ENCODE measurements at regions not wholly inside any gene's neighbourhood (a gene's known extent, or its start where the extent isn't known, plus 50 kb on each side); places are given as distances from the start of the nearest gene placed in this dataset.

DNA sequence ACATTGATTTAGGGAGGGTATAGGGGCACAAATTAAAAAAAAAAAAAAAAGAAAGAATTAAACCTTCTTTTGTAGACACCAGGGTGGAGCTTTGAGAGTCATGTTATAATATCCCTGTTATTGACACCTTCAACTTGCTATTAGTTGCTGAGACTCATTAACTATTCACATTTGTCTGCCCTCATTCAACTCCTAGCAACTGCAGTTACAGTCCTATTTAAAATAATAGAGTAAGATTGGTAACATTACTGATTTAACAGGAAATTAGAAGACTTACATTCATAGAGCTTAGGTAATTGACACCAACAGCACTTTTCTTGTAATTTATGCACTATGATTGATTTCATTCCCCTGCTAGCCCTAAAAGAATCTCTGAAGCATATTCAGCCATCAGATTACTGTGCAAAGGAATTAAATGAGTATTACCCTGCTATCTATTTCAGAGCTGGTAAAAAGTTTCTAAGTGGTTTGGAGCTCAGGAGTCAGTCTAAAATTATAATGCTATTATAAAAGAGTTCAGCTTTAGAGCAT is 148.8 kb upstream of the TBL1XR1 start:
- H3K4me1 Mint-ChIP-seq (ENCODE audit: unreplicated experiment) = peaks cover 86% of the 10 kb centered on the region
- TF ChIP-seq, protein P1, sequence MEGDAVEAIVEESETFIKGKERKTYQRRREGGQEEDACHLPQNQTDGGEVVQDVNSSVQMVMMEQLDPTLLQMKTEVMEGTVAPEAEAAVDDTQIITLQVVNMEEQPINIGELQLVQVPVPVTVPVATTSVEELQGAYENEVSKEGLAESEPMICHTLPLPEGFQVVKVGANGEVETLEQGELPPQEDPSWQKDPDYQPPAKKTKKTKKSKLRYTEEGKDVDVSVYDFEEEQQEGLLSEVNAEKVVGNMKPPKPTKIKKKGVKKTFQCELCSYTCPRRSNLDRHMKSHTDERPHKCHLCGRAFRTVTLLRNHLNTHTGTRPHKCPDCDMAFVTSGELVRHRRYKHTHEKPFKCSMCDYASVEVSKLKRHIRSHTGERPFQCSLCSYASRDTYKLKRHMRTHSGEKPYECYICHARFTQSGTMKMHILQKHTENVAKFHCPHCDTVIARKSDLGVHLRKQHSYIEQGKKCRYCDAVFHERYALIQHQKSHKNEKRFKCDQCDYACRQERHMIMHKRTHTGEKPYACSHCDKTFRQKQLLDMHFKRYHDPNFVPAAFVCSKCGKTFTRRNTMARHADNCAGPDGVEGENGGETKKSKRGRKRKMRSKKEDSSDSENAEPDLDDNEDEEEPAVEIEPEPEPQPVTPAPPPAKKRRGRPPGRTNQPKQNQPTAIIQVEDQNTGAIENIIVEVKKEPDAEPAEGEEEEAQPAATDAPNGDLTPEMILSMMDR (IDR thresholded peaks at IDR 0.05) = no peak

DNA sequence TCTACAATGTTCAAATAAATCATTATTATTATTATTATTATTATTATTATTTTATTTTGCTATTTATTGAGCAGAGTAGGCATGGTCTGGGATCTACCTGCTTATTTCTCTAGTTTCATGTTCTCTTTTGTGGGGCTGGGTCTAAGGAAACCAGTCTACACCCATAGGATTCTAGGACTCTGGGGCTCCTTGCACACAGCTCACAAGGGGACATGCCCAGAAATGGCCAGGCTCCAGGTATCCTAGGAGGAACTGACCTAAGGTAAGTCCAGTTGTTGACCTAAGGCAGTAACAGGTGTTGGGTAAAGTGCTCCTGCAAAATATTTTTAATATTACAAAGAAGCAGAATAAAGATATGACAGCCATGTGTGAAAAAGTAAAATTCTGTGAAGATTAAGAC is 149.6 kb upstream of the TBL1XR1 start:
- H3K4me3 Mint-ChIP-seq (ENCODE audit: unreplicated experiment) = no peak overlapping the region
- peaks cover 5% of the 10 kb centered on the region for H3K9me3 Mint-ChIP-seq (ENCODE audit: unreplicated experiment)
- TF ChIP-seq, protein P1 (IDR thresholded peaks at IDR 0.05) = no peak
- peak overlapping the region; percentile 40 for H3K27ac Mint-ChIP-seq (ENCODE audit: unreplicated experiment)
- H3K36me3 Mint-ChIP-seq (ENCODE audit: unreplicated experiment) = no peaks in the 10 kb centered on the region
- H3K4me1 Mint-ChIP-seq (ENCODE audit: unreplicated experiment) = peaks cover 79% of the 10 kb centered on the region
- DNase-seq (ENCODE audit: extremely low spot score, unreplicated experiment) = no peak
- no peaks in the 10 kb centered on the region for H3K27me3 Mint-ChIP-seq (ENCODE audit: unreplicated experiment)

More for the DNA sequence above, 148.8 kb upstream of the TBL1XR1 start:
- no peak overlapping the region for H3K4me3 Mint-ChIP-seq (ENCODE audit: unreplicated experiment)
- no peaks in the 10 kb centered on the region for H3K36me3 Mint-ChIP-seq (ENCODE audit: unreplicated experiment)
- DNase-seq (ENCODE audit: extremely low spot score, unreplicated experiment) = no peak
- H3K27ac Mint-ChIP-seq (ENCODE audit: unreplicated experiment) = peak overlapping the region; percentile 97
- H3K27me3 Mint-ChIP-seq (ENCODE audit: unreplicated experiment) = no peaks in the 10 kb centered on the region
- H3K9me3 Mint-ChIP-seq (ENCODE audit: unreplicated experiment) = peaks cover 5% of the 10 kb centered on the region

DNA sequence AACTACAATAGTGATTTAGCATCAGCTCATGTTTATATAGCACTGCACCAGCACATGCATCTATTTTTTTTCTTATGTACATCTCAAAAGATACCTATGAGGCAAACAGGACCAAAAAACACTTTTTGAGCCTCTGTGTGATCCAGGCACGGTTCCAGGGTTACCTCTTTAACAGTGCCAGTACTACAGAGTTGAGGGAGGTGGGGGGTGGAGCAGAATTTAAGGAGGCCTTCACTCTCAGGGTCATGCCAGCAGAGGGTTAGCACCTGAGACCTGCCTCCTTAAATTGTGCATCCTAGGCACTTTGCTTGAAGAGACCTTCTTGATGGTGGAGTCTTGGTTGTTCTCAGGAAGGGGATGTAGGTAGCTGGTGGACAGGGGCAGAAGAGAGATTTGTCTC is 150.3 kb upstream of the TBL1XR1 start:
- H3K27ac Mint-ChIP-seq (ENCODE audit: unreplicated experiment) = peak overlapping the region; percentile 78
- H3K4me3 Mint-ChIP-seq (ENCODE audit: unreplicated experiment) = no peak overlapping the region

DNA sequence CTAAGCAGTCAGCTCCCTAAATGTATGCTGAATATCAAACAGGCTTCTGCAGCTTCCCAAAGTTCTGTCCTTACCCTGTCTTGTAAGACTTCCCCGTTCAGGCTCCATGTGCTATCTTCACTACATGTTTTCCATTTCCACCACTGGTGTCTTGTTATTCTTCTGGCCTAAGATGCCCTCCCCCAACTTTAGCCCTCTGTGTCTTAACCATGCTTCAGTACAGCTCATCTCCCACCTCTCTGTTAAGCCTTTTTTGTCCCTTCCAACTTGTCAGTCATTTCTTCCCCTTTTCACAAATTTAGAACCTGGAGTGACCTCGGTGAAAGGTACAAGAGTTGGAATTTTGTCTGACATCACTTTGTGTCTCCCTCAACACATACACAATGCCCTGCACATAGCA is 151.7 kb upstream of the TBL1XR1 start:
- no peak for DNase-seq (ENCODE audit: extremely low spot score, unreplicated experiment)
- Mint-ChIP-seq H3K27me3 (ENCODE audit: unreplicated experiment) (no peaks in the 10 kb centered on the region), H3K27ac (ENCODE audit: unreplicated experiment) (peak overlapping the region; percentile 78), H3K4me3 (ENCODE audit: unreplicated experiment) (no peak overlapping the region), H3K4me1 (ENCODE audit: unreplicated experiment) (peaks cover 61% of the 10 kb centered on the region), H3K36me3 (ENCODE audit: unreplicated experiment) (no peaks in the 10 kb centered on the region), H3K9me3 (ENCODE audit: unreplicated experiment) (peaks cover 5% of the 10 kb centered on the region)
- TF ChIP-seq, protein P1 (IDR thresholded peaks at IDR 0.05) = no peak

More for the DNA sequence above, 150.3 kb upstream of the TBL1XR1 start:
- peaks cover 5% of the 10 kb centered on the region for H3K9me3 Mint-ChIP-seq (ENCODE audit: unreplicated experiment)
- H3K36me3 Mint-ChIP-seq (ENCODE audit: unreplicated experiment) = no peaks in the 10 kb centered on the region
- no peaks in the 10 kb centered on the region for H3K27me3 Mint-ChIP-seq (ENCODE audit: unreplicated experiment)
- TF ChIP-seq, protein P1 (IDR thresholded peaks at IDR 0.05) = no peak
- DNase-seq (ENCODE audit: extremely low spot score, unreplicated experiment) = no peak
- H3K4me1 Mint-ChIP-seq (ENCODE audit: unreplicated experiment) = peaks cover 74% of the 10 kb centered on the region

DNA sequence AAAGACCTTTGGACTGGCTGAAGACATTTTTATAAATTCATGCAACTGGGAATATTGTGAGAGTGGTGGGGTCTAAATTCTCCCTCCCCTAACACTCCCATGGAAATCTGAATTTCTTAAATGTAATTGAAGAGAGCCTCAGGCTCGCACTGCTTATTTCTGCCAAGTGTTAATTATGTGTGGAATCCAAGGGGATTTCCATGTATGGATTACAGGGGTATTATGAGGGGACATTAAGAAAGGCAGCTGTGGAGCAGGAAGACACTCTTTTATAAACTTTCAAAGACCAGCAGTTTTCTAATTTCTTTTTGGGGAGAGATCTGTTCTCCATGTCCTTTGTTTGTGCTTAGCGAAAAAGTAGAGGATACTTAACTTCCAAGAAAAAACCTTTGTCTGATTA is 152.1 kb upstream of the TBL1XR1 start:
- no peaks in the 10 kb centered on the region for H3K36me3 Mint-ChIP-seq (ENCODE audit: unreplicated experiment)
- no peak overlapping the region for H3K4me3 Mint-ChIP-seq (ENCODE audit: unreplicated experiment)
- H3K9me3 Mint-ChIP-seq (ENCODE audit: unreplicated experiment) = peaks cover 5% of the 10 kb centered on the region
- TF ChIP-seq, protein P1 (IDR thresholded peaks at IDR 0.05) = no peak
- H3K27me3 Mint-ChIP-seq (ENCODE audit: unreplicated experiment) = no peaks in the 10 kb centered on the region
- DNase-seq (ENCODE audit: extremely low spot score, unreplicated experiment) = no peak
- H3K4me1 Mint-ChIP-seq (ENCODE audit: unreplicated experiment) = peaks cover 57% of the 10 kb centered on the region
- H3K27ac Mint-ChIP-seq (ENCODE audit: unreplicated experiment) = peak overlapping the region; percentile 78
